HepG2 (cell line): ENCODE measurements at regions not wholly inside any gene's neighbourhood (a gene's known extent, or its start where the extent isn't known, plus 50 kb on each side); places are given as distances from the start of the nearest gene placed in this dataset.

ENCODE experiments used
- ATAC-seq: fragments of 200-7000 bp; cut with Tn5 transposase; 3 replicates; pipeline ENCODE4 v1.9.1; 2020; ENCODE audit warnings: mild to moderate bottlenecking, moderate library complexity
- BruUV-seq: library from RNA; stranded (reverse); fragments of 400-500 nt; replicated peaks from 2 replicates; lab custom pipeline; 2021; lab: Mats Ljungman, UMichigan
- CTCF ChIA-PET: fragments of 300-600 bp; formaldehyde crosslinking; extraction: SDS; loops from one replicate; lab custom pipeline; 2021; ENCODE audit warnings: low total read pairs, inconsistent platforms, low intra/inter-chr PET ratio; lab: Yijun Ruan, JAX
- POLR2A ChIA-PET: fragments of 350-600 bp; sonication (Branson Sonifier 250); formaldehyde crosslinking; loops from one replicate; lab custom pipeline; 2020; ENCODE audit warnings: antibody characterized with exemption, inconsistent platforms; lab: Yijun Ruan, JAX
- DNase-seq: peaks from one replicate; pipeline ENCODE4 v3.0.0-alpha.2; 2015; ENCODE audit warnings: low spot score
- FAIRE-seq: peaks from 3 replicates; lab custom pipeline; 2011; peaks lifted over from hg19 to GRCh38; lab: Jason Lieb, UNC
- H2AFZ ChIP-seq: one replicate; pipeline ENCODE4 v1.6.1; 2011; ENCODE audit warnings: low read length, inconsistent platforms
- H3K27ac ChIP-seq: fragments of 300-600 bp; 3 replicates; pipeline ENCODE4 v1.8.0; 2011; ENCODE audit warnings: mixed run types, mild to moderate bottlenecking, mixed read lengths, low read length, inconsistent platforms; ENCODE audit not compliant: insufficient read depth; ENCODE audit errors: extremely low read length
- H3K27me3 ChIP-seq, 2 experiments: fragments of 200-600 bp in 1 of 2; 2 replicates in 1 of 2; 3 replicates in 1 of 2; pipeline versions ENCODE4 v1.6.0 to v1.8.0; 2011; ENCODE audit warnings: low read length in 2 of 2, mild to moderate bottlenecking in 2 of 2, moderate library complexity in 2 of 2, inconsistent platforms in 1 of 2; ENCODE audit not compliant: insufficient read depth in 2 of 2, control insufficient read depth in 1 of 2
- H3K36me3 ChIP-seq, 2 experiments: fragments of 200-600 bp in 1 of 2; replicated peaks in 1 of 2; 2 replicates in 1 of 2; 3 replicates in 1 of 2; pipeline versions ENCODE4 v1.5.1 to v1.8.0; 2011; ENCODE audit warnings: low read length in 2 of 2, inconsistent platforms in 1 of 2; ENCODE audit not compliant: insufficient read depth in 2 of 2, control insufficient read depth in 1 of 2
- H3K4me1 ChIP-seq: 2 replicates; pipeline ENCODE4 v1.5.1; 2012; ENCODE audit warnings: low read length, inconsistent platforms; ENCODE audit not compliant: insufficient read depth
- H3K4me2 ChIP-seq: 2 replicates; pipeline ENCODE4 v1.6.0; 2011; ENCODE audit warnings: low read depth, low read length, inconsistent platforms
- H3K4me3 ChIP-seq, 3 experiments: fragments of 200-600 bp in 1 of 3; sonication (generic), shearing (Covaris generic) in 1 of 3; replicated peaks in 1 of 3; 2 replicates each; pipeline ENCODE4 v1.5.1; 2011 to 2016; ENCODE audit warnings: low read length in 3 of 3, inconsistent platforms in 2 of 3, low read depth in 2 of 3, mild to moderate bottlenecking in 2 of 3, control low read depth in 1 of 3, mixed read lengths in 1 of 3; ENCODE audit not compliant: insufficient read depth in 1 of 3
- H3K79me2 ChIP-seq: one replicate; pipeline ENCODE4 v1.6.1; 2011; ENCODE audit warnings: low read length, inconsistent platforms; ENCODE audit not compliant: insufficient read depth
- H3K9ac ChIP-seq: 2 replicates; pipeline ENCODE4 v1.6.0; 2011; ENCODE audit warnings: mild to moderate bottlenecking, low read depth, low read length, inconsistent platforms; ENCODE audit not compliant: insufficient read depth
- H3K9me3 ChIP-seq: 2 replicates; pipeline ENCODE4 v1.5.1; 2012; ENCODE audit warnings: mild to moderate bottlenecking, low read length
- H4K20me1 ChIP-seq: 2 replicates; pipeline ENCODE4 v1.6.0; 2011; ENCODE audit warnings: inconsistent platforms, mild to moderate bottlenecking, low read length, moderate library complexity; ENCODE audit not compliant: insufficient read depth
- CERS6 ChIP-seq: sonication (generic); formaldehyde crosslinking; IDR thresholded peaks from 2 replicates; pipeline ENCODE4 v1.5.0; 2020; ENCODE audit warnings: missing genetic modification reagents
- KAT7 ChIP-seq: IDR thresholded peaks from 2 replicates; pipeline ENCODE4 v1.6.1; 2018; ENCODE audit warnings: borderline replicate concordance, missing compliant biosample characterization
- MYC ChIP-seq: sonication (generic); formaldehyde crosslinking; IDR thresholded peaks from 2 replicates; pipeline ENCODE4 v1.9.0; 2021; ENCODE audit warnings: missing genetic modification reagents, borderline replicate concordance
- PRDM10 ChIP-seq: sonication (generic); formaldehyde crosslinking; IDR thresholded peaks from 2 replicates; pipeline ENCODE4 v1.4.0; 2020; ENCODE audit warnings: low read depth, missing genetic modification reagents
- SRF ChIP-seq: IDR thresholded peaks from 2 replicates; pipeline ENCODE4 v1.6.1; 2011; ENCODE audit warnings: mild to moderate bottlenecking, low read depth, low read length, moderate library complexity
- ZNF414 ChIP-seq: sonication (generic); formaldehyde crosslinking; IDR thresholded peaks from 2 replicates; pipeline ENCODE4 v1.5.0; 2020; ENCODE audit warnings: missing genetic modification reagents
- WGBS: methylation state at CpG from one replicate; pipeline ENCODE4 v1.1.6; 2017; ENCODE audit warnings: low lambda C conversion rate; 5-methylcytosine and 5-hydroxymethylcytosine counted together
- in situ Hi-C: cut with HindIII; loops from 2 replicates; pipeline ENCODE4 v1.10.0; 2017; ENCODE audit warnings: low pct_unique_long_range_greater_than_20kb; ENCODE audit not compliant: extremely low pct_ligation_motif_present
- intact Hi-C: fragments of 100-400 bp; cut with micrococcal nuclease; formaldehyde crosslinking; loops from one replicate; pipeline ENCODE4 v1.10.0; 2022; ENCODE audit not compliant: unreplicated experiment

DNA sequence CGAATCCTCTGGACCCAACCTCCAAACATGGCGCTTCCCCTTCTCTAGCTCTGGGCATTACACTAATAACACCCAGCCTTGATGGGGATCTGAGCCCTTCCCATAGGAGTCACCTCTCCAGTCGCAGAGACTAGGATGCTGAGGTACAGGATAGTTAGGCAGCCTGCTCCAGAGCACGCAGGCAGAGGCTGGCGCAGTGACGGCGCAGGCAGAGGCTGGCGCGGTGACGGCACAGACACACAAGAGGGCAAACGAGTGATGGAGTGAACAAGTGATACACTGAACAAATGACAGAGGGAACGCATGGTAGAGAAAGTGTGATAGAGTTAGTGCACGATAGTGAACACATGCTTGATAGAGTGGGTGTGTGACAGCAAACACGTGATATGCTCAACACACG lies 518.5 kb downstream of the EIPR1 start:
- BruUV-seq = no TSS peak
- intact Hi-C loops (no loop called here), in situ Hi-C loops (no loop called here)
- H3K4me2 ChIP-seq = no peak overlapping the region
- no peaks in the 10 kb centered on the region for H3K79me2 ChIP-seq
- no peak overlapping the region for H3K9ac ChIP-seq
- H3K36me3 ChIP-seq = no peaks in the 10 kb centered on the region
- no peak overlapping the region for H2AFZ ChIP-seq
- no peaks in the 10 kb centered on the region for H3K9me3 ChIP-seq
- peaks cover 1 to 18% of the 10 kb centered on the region in 2 experiments; a peak in 1 of 5 replicates for H3K27me3 ChIP-seq
- 71% methylated on average over 15 of the region's 15 CpGs for WGBS
- ChIA-PET POLR2A (no interaction called here), CTCF (no interaction called here)
- H3K27ac ChIP-seq = no peak overlapping the region
- FAIRE-seq (no peak), ATAC-seq (no peak), DNase-seq (no peak)
- H3K4me3 ChIP-seq = no peak overlapping the region
- H4K20me1 ChIP-seq = no peaks in the 10 kb centered on the region
- TF ChIP-seq SRF = no peak
- no peak for TF ChIP-seq ZNF414 (CRISPR knock-in tag)
- no peak for TF ChIP-seq CERS6 (CRISPR knock-in tag)
- H3K4me1 ChIP-seq = no peaks in the 10 kb centered on the region

- WGBS = 11% methylated on average over 3 of the region's 3 CpGs
- ATAC-seq (no peak), FAIRE-seq (no peak), DNase-seq (no peak)
- no peaks in the 10 kb centered on the region for H3K79me2 ChIP-seq
- no peak overlapping the region for H3K4me2 ChIP-seq
- BruUV-seq = no TSS peak
- no peak overlapping the region for H3K27ac ChIP-seq
- intact Hi-C loops = no loop called here
- no peaks in the 10 kb centered on the region; a peak in 1 of 5 replicates for H3K36me3 ChIP-seq
- H3K4me3 ChIP-seq = no peak overlapping the region
- in situ Hi-C loops = no loop called here
- H3K9ac ChIP-seq = no peak overlapping the region
- H3K4me1 ChIP-seq = no peaks in the 10 kb centered on the region
- peaks cover 1 to 7% of the 10 kb centered on the region in 2 experiments; a peak in 1 of 5 replicates for H3K27me3 ChIP-seq
- no peaks in the 10 kb centered on the region for H4K20me1 ChIP-seq
- H2AFZ ChIP-seq = no peak overlapping the region
- CTCF ChIA-PET = no interaction called here
- H3K9me3 ChIP-seq = no peaks in the 10 kb centered on the region
- POLR2A ChIA-PET = no interaction called here
- TF ChIP-seq MYC (CRISPR knock-in tag) (no peak), KAT7 (CRISPR knock-in tag) (no peak), PRDM10 (CRISPR knock-in tag) (no peak)
These were observed 520.7 kb downstream of the EIPR1 start for GRCh38 chr2:2856723-2857415.
